ENCODE measurements at regions not wholly inside any gene's neighbourhood (a gene's known extent, or its start where the extent isn't known, plus 50 kb on each side); places are given as distances from the start of the nearest gene placed in this dataset.
"Not testable (repeated sequence)": the region's sequence is repeated elsewhere in the genome, so short reads cannot be mapped to it uniquely, and the experiment has no call there.

- DNase-seq (ENCODE audit: low read depth) = no peak
Measured at GRCh38 chr1:29556657-29557056, 320.3 kb downstream of the PTPRU start.

DNA sequence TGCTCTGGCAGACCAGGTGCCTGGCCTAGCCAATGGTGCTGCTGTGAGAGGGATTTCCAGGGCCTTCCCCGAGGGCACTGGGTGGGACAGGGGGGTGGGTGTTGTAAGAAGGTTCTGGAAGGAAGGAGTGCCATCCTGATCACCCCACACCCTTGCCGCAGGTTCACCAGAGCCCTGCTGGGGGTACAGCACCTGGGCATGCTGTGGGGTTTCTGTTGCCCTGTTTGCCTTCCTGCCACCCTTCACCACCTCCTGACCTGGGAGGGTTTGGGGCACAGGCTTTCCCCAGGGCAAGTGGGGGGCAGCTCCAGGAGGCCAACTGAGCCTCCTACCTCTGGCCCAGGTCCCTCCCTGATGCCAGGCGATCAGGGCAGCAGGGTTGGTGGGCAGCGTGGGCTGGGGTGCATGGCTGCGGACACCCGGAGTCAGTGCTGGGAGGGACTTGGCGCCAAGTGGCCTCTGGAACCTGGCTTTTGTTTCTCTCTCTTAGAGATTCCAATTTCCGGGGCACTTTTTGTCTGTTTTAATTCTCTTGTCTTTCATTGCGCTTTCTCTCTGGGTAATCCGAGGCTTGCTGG is 318.8 kb downstream of the PTPRU start:
- DNase-seq (ENCODE audit: low read depth) = no peak

GRCh38 chr1:29554208-29554778 is 318.0 kb downstream of the PTPRU start:
- DNase-seq (ENCODE audit: low read depth) = no peak

DNA sequence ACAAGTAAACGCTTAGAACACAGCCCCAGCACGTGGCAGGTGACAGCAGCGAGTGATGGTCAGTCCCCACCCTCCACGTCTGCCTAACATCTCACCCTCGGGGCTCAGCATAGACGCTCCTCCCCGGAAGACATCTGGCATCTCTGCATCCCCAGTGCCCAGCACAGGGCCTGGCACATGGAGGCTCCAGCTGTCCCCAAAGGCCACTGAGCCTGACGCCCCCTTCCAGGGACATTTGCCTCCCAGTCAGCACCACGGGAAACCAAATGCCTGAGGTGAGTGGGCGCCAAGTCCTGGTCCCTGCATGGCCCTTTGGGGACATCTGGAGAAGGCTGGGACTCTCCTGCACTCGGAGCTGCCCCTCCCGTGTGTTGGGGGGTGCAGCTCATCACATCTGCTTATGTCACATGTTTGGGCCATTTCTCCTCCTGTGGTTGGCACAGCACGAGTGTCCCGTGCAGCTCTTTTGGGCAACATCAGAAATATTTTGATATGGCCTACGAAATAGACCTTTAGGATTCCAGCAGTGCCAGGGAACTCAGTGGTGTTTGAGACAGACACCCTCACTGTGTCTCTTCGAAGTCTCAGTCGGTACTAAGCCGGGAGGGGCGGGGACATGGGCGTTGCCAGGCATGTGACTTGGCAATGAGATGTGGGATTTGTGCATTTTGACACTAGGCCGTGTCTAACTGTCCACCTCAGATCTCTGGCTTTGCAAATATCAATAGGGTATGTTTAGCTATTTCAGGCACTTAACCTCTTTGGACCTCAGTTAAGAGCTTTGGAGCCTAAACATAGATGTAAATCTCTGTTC is 315.0 kb downstream of the PTPRU start:
- no peak for DNase-seq (ENCODE audit: low read depth)

DNA sequence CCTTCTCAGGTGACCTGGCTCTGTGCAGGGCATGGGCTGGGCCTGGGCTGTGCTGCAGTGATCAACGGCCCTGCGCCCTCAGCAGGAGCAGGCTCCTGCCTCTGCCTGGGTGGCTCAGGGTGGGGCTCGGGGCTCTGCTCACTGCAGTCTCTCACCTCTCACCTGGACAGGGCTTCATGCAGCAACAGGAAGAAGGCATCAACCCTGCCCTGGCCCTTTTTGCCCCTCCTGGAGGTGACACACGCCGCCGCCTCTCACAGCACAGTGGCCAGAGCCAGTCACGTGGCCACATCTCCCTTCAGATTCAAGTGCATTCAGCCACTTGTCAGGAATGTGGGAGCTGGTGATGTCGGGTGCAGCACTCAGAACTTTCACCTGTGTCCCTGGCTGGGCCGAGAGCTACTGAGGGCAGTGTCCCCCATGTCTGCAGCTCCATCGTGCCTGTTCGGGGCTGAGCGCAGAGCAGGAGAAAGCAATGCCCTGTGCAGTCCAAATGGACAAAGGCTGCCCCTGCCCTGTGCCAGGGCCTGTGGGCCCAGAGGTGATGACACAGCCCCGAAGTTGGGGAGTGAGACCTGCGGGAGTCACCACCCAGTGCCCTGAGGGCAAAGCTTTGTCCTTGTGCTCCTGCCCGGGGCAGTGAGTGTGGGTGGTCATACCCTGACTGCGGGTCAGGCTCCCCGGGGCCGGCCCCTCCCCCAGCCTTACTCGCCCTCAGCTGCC is 314.0 kb downstream of the PTPRU start:
- no peak for DNase-seq (ENCODE audit: low read depth)

DNA sequence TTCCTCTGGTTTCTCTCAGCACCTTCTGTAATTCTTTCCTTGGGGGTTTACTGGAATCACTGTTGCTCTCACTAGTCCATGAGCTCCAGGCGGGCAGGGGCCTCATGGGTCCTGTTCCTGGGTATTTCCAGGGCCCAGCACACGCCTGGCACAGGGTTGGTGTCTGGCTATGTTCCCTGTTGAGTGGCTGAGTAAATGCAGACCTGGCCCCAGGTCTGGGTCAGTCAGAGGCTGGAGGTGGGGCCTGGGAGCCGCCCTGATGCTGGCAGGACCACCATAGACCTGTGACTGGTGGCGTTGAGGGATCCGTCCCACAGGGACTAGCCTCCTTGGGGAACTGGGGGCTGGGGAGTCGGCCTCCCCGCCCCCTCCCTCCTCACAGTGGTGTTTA is 313.4 kb downstream of the PTPRU start:
- DNase-seq (ENCODE audit: low read depth) = not testable (repeated sequence)

GRCh38 chr1:29549001-29549400 is 312.7 kb downstream of the PTPRU start:
- no peak for DNase-seq (ENCODE audit: low read depth)

DNA sequence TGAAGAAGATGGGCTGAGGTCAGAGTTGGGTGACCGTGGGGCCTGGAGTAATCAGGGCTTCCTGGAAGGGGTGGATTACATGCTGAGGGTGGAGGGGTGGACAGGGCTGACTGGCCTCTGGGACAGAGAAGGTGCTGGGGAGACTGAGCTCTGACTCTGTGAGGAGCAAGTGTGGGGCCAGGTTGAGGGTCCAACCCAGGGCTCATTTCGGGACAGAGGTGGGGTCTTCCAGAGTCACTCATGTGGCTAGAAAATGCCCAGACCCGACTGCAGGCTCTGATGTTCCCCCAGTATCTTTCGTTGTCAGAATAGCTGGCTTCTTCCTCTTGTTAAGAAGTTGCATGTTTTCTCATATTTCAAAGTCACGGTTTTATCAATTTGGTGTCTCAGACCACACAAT is 311.8 kb downstream of the PTPRU start:
- DNase-seq (ENCODE audit: low read depth) = no peak

DNA sequence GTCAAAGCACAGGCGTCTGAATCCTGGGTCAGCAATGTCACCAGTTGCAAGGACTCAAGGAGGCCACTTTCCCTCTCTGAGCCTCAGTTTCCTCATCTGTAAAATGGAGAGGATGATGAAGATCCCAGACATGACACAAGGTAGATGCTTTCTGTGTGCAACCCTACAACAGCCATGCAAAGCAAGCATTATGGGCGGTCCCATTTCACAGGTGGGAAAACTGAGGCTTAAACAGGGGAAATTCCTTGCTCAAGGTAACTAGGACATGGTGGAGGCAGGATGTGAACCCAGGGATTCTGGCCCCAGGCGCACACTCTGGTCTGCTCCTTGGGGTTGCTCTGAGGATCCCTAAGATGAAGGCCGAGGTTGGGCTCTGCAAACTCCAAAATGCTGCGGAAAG is 311.0 kb downstream of the PTPRU start:
- no peak for DNase-seq (ENCODE audit: low read depth)

DNA sequence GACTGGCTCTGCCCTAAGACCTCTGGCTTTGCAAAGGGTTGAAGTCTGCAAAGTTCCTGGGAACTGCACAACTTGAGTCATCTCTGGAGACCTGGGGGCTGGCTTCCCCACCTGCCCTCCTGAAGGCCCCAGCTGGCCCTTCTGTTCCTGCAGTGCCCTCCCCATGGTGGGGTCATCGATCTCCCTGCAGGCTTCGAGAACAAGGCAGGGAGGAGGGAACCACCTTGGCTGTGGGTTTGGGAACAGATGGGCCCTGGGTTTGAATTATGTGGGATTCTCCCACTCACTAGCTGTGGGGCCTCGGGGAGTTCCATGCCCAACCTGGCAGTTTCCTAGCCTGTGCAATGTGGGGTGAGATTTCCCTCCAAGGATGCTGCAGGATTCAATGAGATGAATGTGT is 310.2 kb downstream of the PTPRU start:
- DNase-seq (ENCODE audit: low read depth) = no peak

DNA sequence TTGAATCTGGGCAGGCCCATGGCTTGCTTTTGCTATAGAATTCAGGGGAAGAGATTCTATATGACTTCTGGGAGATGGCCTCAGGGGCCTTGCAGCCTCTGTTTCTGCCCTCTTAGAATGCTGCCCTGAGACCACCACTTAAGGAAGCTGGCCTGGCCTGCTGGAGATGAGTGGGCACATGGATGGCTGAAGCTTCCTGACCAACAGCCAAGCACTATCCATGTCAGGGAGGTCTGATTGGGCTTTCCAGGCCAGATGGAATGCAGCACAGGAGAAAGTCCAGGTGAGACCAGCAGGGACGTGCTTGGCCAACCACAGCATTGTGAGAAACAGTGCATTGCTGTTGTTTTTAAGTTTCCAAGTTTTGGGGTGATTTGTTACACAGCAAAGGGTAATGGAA is 308.1 kb downstream of the PTPRU start:
- no peak for DNase-seq (ENCODE audit: low read depth)

DNA sequence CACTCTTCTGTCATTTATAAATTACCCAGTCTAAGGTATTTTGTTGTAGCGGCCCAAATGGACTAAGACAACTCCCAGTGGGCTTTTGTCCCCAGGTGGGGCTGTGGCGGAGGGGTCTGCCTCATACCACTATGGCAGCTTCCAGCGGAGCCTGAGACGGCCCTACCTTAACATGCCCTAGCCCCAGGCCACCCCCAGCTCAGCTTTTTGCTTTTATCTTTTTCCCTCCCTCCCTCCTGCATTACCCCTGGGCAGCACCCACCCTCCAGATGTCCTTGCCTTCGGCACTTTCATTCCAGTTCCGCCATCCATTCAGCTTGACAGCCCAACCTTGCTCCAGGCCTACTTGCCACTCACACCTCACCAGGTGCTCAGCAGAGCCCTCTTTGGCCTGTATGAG is 307.3 kb downstream of the PTPRU start:
- DNase-seq (ENCODE audit: low read depth) = no peak

DNA sequence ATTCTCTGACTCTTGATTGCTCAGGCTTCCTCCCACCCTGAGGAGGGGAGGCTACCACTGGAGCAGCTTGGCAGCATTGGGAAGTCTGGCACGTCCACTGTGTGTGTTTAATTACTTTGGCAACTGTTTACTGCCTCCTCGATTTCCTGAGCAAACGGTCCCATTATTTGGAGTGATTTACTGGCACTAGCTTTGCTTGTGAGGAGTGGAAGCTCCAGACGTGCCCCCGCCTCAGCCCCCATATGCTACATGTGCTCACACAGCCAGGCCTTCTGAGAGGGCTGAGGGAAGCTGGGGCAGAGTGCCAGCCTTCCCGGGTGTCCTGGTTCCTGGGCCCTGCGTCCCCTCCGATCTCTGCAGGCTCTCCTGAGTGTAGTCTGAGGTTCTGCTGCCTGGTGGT is 306.2 kb downstream of the PTPRU start:
- no peak for DNase-seq (ENCODE audit: low read depth)

DNA sequence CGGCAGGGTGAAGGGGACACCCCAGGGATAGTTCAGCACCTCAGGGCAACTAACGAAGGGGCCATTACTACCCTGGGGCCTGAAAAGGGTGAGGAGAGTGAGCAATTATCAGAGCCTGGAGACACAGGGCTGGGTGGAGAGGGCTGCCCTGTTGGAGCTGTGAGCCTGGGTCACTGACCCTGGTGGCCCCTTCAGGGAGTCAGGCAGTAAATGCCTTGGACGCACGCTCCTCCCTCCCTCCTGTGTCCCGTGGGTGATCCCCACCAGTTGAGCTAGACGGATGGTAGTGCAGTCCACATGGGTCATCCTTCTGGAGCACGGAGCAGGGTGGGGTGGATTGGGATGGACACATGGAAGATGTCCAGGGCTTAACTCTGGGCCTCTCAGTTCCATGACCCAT is 305.3 kb downstream of the PTPRU start:
- no peak for DNase-seq (ENCODE audit: low read depth)

- DNase-seq (ENCODE audit: low read depth) = no peak
Measured at GRCh38 chr1:29540801-29541357, 304.6 kb downstream of the PTPRU start.

GRCh38 chr1:29539971-29540370 is 303.6 kb downstream of the PTPRU start:
- no peak for DNase-seq (ENCODE audit: low read depth)

DNA sequence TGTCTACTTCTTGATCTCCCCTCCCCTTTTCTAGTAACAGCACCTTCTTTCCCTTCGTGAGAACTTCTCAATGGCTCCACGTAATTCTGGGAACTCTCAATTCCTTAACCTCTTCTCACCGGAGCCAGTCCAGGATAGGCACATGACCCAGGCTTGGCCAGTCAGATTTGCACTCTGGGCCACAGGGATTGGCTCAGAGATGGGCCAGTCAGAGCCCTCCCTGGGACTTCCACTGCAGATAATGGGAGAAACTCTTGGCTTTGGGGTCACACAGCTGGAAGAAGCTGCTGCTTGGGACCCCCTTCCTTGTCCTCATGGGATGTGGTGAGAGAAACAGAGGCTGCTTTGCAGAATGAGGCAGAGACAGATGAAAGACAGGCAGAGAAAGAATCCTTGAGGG is 302.3 kb downstream of the PTPRU start:
- DNase-seq (ENCODE audit: low read depth) = no peak

GRCh38 chr1:29532751-29533150 is 296.4 kb downstream of the PTPRU start:
- no peak for DNase-seq (ENCODE audit: low read depth)

GRCh38 chr1:29532285-29532684 is 296.0 kb downstream of the PTPRU start:
- no peak for DNase-seq (ENCODE audit: low read depth)

DNA sequence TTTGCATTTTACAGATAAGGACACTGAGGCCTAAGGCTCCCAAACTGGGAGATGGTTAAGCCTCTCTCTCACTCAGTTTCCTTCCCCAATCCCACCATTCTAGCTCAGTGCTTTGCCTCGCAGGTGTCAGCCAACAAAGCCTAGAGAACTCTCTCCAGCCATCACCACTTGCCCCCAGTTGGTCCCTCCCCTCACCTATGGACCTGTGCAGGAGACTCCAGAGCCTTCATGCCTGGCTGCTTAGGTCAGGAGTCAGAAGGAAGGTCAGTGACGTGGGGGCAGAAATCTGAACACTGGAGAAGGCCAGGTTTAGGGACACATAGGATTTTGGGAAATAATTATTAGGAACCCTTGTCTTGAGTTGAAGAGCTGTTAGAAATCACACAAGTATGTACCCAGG is 295.3 kb downstream of the PTPRU start:
- no peak for DNase-seq (ENCODE audit: low read depth)

DNA sequence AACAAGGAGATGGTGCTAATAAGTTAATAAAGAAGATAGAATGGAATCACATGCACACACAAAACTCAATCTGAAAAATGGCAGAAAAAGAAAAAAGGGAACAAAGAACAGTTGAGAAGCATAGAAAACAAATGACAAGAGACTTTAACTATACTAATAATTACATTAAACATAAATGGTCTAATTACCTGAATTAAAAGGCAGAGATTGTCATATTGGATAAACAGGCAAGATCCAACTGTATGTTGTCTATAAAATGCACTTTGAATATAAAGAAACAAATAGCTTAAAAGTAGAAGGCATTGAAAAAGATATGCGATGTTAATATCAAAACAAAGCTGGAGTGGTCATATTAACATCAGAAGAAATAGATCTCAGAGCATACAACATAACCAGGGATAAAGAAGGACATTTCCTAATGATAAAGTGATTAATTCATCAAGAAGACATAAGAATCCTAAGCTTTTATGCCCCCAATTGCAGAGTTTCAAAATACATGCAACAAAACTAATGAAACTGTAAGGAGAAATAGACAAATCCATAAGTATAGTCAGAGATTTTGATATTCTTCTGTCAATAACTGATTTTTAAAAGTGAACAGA is 293.5 kb downstream of the PTPRU start:
- no peak for DNase-seq (ENCODE audit: low read depth)

- DNase-seq (ENCODE audit: low read depth) = no peak
Measured at GRCh38 chr1:29527314-29528004, 291.1 kb downstream of the PTPRU start.
